ENCODE measurements at regions not wholly inside any gene's neighbourhood (a gene's known extent, or its start where the extent isn't known, plus 50 kb on each side); places are given as distances from the start of the nearest gene placed in this dataset.
"Not testable (repeated sequence)": the region's sequence is repeated elsewhere in the genome, so short reads cannot be mapped to it uniquely, and the experiment has no call there.

- in situ Hi-C loops (cut with HindIII; ENCODE audit: low sequenced_read_pairs): no loop called here
These were observed 764.6 kb downstream of the TBC1D32 start for GRCh38 chr6:120569714-120570113.

GRCh38 chr6:120564779-120565178 is 769.5 kb downstream of the TBC1D32 start:
- in situ Hi-C loops (cut with HindIII; ENCODE audit: low sequenced_read_pairs): no loop called here
- DNase-seq (ENCODE audit: low spot score): no peak

More at GRCh38 chr6:120569714-120570113, 764.6 kb downstream of the TBC1D32 start:
- DNase-seq (ENCODE audit: low spot score): no peak

DNA sequence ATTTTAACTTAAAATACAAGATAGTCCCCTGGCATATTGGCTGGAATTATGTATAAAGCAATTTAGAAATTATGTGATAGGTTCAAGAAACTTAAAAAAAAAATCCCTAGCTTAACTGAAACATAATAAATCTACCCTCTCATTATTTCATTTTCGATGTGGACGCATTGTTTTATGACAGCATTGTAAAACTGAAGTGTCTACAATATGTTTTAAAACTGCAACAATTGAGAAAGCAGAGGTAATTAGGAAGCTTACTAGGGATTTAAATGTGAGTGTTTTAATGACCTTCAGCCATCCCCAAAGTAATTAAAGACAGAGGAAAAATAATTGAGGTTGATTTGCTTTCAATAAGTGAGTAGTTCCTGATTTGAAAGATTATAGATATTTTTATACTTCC is 776.0 kb downstream of the TBC1D32 start:
- no peak for DNase-seq (ENCODE audit: low spot score)
- in situ Hi-C loops (cut with HindIII; ENCODE audit: low sequenced_read_pairs): no loop called here

GRCh38 chr6:120557554-120557953 is 776.7 kb downstream of the TBC1D32 start:
- no peak for DNase-seq (ENCODE audit: low spot score)
- in situ Hi-C loops (cut with HindIII; ENCODE audit: low sequenced_read_pairs): no loop called here

- DNase-seq (ENCODE audit: low spot score): no peak
- in situ Hi-C loops (cut with HindIII; ENCODE audit: low sequenced_read_pairs): no loop called here
These were observed 777.8 kb downstream of the TBC1D32 start for GRCh38 chr6:120556491-120556890.

DNA sequence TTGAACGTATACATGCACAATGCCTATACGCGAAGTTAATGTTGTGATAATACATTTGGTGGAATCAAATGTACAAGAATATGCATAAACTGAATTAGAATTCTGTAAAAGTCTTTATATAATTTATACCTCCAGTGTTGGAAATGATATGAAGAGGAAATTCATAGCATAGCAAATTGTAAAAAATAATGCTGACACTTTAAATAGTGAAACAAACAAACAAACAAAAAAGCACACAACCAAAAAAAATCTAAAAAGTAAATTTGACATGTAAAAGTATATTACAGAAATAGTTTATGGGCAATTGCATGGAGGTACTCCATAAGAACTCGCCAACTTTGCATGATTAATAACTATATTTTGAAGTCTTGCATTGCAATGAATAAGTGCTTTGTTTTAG is 780.9 kb downstream of the TBC1D32 start:
- in situ Hi-C loops (cut with HindIII; ENCODE audit: low sequenced_read_pairs): no loop called here
- no peak for DNase-seq (ENCODE audit: low spot score)

DNA sequence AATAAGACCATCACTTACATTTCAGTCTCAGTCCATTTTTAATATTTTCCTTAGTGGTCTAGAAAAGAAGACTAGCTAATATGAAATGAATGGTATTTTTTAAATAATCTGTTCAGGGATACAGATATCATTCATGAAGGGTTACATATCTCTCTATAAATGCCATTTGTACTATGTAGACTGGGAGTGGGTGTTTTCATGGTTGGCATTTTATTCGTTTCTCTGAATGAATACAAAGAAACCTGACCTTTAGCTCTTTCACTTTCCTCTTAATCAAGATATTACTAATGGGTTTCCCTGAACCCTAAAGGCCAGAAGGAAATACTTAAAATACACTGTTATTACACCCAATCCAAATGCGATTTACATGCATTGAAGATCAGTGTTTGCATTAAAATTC is 788.9 kb downstream of the TBC1D32 start:
- no peak for DNase-seq (ENCODE audit: low spot score)
- in situ Hi-C loops (cut with HindIII; ENCODE audit: low sequenced_read_pairs): no loop called here

GRCh38 chr6:120534954-120535353 is 799.3 kb downstream of the TBC1D32 start:
- in situ Hi-C loops (cut with HindIII; ENCODE audit: low sequenced_read_pairs): no loop called here
- DNase-seq (ENCODE audit: low spot score): no peak

GRCh38 chr6:120526576-120526975 is 807.7 kb downstream of the TBC1D32 start:
- no peak for DNase-seq (ENCODE audit: low spot score)
- in situ Hi-C loops (cut with HindIII; ENCODE audit: low sequenced_read_pairs): no loop called here

DNA sequence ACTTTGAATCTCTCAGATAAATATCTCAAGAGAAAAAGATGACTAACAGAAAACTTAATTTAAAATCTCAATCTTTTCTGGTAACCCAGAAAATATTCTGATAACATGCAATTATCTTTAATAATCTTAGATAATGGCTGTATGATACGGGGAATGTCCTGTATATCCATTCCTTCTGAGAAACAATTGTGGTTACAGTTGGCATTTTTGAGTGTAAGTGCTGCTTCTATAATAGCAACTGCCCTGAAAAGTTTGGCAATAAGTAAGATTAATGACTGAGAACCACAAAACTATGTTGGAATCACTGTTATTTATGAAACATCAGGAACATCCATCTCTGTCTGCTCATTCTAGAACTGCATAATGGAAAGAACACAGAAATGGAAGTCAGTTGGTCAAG is 819.7 kb downstream of the TBC1D32 start:
- no peak for DNase-seq (ENCODE audit: low spot score)
- in situ Hi-C loops (cut with HindIII; ENCODE audit: low sequenced_read_pairs): no loop called here

DNA sequence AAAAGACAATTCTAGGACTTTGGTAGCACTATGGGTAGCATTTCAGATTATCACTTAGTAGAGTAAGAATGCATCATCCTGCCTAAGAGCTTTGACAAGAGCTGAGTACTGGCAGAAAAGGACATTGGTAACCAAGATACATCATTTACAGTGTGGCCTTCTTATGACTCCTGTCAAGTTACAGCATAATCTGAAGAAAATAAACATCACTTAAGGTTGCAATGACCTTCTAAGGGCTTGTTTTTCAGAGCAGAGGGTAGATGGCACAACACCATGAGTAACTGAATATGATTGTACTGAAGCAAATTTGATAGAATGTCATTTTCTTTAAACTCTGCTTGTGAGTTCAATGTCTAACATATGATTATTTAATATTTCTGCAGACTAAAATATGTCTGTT is 822.6 kb downstream of the TBC1D32 start:
- in situ Hi-C loops (cut with HindIII; ENCODE audit: low sequenced_read_pairs): no loop called here

GRCh38 chr6:120498711-120499110 is 835.6 kb downstream of the TBC1D32 start:
- in situ Hi-C loops (cut with HindIII; ENCODE audit: low sequenced_read_pairs): no loop called here
- no peak for DNase-seq (ENCODE audit: low spot score)

More for the DNA sequence above, 822.6 kb downstream of the TBC1D32 start:
- DNase-seq (ENCODE audit: low spot score): no peak

- no peak for DNase-seq (ENCODE audit: low spot score)
- in situ Hi-C loops (cut with HindIII; ENCODE audit: low sequenced_read_pairs): no loop called here
These were observed 837.6 kb downstream of the TBC1D32 start for GRCh38 chr6:120496661-120497060.

GRCh38 chr6:120493505-120493904 is 840.8 kb downstream of the TBC1D32 start:
- in situ Hi-C loops (cut with HindIII; ENCODE audit: low sequenced_read_pairs): no loop called here
- no peak for DNase-seq (ENCODE audit: low spot score)

DNA sequence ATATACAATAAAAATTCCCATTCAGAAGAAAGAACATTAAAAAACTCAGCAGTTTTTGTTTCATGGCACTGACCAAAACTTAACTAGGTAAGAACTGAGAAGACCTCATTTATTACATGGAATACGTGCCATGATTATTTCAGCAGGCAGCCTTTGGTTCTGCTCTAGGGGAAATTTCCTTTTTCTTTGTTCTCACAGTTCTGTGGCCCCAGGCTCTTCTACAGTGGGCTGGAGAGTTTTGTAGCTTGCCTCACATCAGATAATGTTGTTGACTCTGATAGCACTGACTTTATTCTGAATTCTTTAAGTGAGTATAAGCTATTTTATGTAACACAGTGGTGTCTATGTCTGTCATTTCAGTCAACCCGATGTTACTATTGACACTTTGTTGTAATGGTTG is 844.3 kb downstream of the TBC1D32 start:
- DNase-seq (ENCODE audit: low spot score): no peak
- in situ Hi-C loops (cut with HindIII; ENCODE audit: low sequenced_read_pairs): no loop called here

DNA sequence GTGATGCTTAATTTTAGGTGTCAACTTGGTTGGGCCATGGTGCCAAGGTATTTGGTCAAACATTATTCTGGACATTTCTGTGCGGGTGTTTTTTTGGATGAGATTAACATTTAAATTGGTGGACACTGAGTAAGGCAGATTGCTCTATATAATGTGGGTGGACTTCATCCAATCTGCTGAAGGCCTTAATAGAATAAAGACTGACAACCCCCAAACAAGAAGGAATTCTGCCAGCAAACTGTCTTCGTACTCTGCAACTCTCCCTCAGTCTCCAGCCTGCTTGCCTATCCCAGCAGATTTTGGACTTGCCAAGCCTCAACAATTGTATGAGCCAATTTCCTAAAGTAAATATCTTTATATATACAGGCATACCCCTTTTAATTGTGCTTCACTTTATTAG is 850.1 kb downstream of the TBC1D32 start:
- DNase-seq (ENCODE audit: low spot score): no peak
- in situ Hi-C loops (cut with HindIII; ENCODE audit: low sequenced_read_pairs): no loop called here

GRCh38 chr6:120478650-120479049 is 855.6 kb downstream of the TBC1D32 start:
- DNase-seq (ENCODE audit: low spot score): no peak
- in situ Hi-C loops (cut with HindIII; ENCODE audit: low sequenced_read_pairs): no loop called here

- DNase-seq (ENCODE audit: low spot score): no peak
- in situ Hi-C loops (cut with HindIII; ENCODE audit: low sequenced_read_pairs): no loop called here
These were observed 860.5 kb downstream of the TBC1D32 start for GRCh38 chr6:120473804-120474203.

DNA sequence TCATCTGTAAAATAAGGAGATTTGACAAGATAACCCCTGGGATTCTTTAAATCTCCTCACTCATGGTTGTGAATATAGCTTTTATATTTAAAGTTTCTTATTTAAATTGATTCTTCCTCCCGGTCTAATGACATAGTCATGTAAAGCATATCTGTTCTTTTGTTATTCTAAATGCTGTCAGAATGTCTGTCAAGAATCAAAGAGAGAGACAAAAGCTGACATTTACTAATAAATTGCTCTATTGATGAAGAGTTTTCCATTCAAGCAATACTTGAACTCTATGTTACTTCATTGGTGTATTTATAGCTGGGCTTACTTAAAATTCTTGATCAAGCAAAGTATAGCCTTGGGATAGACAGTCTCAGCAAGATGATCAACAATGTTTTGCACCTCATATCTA is 865.8 kb downstream of the TBC1D32 start:
- in situ Hi-C loops (cut with HindIII; ENCODE audit: low sequenced_read_pairs): no loop called here
- no peak for DNase-seq (ENCODE audit: low spot score)

DNA sequence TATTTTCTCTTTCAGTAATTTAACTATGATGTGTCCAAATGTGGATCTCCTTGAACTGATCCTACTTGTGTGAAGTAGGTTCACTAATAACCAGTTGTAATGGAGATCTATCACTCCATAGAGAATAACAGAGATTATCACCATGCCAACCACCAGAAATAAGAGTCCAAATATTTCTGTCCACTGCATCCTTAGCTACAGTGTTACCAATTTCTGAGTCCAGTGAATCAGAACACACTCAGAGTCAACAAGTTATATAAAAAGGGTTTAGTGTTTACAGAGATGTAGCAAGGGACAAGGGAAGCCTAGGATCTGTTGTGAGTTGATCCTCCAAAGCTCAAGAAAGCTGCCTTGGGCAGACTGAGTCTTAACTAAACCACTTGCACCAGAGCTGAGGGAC is 882.8 kb downstream of the TBC1D32 start:
- DNase-seq (ENCODE audit: low spot score): no peak
- in situ Hi-C loops (cut with HindIII; ENCODE audit: low sequenced_read_pairs): no loop called here

DNA sequence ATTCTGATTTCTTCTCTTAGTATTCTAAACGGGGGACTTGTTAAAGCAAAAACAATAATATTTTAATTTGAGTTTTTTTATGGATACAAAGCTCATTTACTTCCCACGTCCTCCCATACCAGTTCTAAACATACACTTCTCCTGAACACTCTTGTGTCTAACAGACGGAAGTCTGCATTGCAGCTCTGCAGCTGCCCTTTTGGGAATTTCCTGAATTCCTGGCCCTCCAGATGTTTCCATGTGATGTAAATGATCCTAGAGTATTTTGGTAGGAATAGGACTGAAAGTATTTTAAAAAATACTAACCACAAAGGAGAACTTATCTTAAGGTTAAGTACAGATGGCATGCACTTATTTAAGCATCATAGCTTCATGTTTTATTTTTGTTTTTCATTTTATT is 886.7 kb downstream of the TBC1D32 start:
- DNase-seq (ENCODE audit: low spot score): no peak
- in situ Hi-C loops (cut with HindIII; ENCODE audit: low sequenced_read_pairs): no loop called here

DNA sequence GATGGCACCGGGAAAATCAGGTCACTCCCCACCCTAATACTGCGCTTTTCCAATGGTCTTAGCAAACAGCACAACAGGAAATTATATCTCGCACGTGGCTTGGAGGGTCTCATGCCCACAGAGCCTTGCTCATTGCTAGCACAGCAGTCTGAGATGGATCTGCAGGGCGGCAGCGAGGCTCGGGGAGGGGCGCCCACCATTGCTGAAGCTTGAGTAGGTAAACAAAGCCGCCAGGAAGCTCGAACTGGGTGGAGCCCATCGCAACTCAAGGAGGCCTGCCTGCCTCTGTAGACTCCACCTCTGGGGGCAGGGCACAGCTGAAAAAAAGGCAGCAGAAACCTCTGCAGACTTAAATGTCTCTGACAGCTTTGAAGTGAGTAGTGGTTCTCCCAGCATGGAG is 901.4 kb downstream of the TBC1D32 start:
- DNase-seq (ENCODE audit: low spot score); in situ Hi-C loops (cut with HindIII; ENCODE audit: low sequenced_read_pairs): not testable (repeated sequence)

Measured in G401 (cell line).